ENCODE measurements at regions not wholly inside any gene's neighbourhood (a gene's known extent, or its start where the extent isn't known, plus 50 kb on each side); places are given as distances from the start of the nearest gene placed in this dataset.

GRCh38 chr10:35731828-35732227 lies 89.7 kb upstream of the FZD8 start:
- TF ChIP-seq EZH2 (IDR thresholded peaks at IDR 0.05; ENCODE audit: borderline replicate concordance, low read depth, low read length, poor library complexity, severe bottlenecking) (no peak), CTCF (conservative IDR thresholded peaks at IDR 0.05; ENCODE audit: low read depth, low read length) (no peak)

All from A673 (cell line).